ENCODE measurements at regions not wholly inside any gene's neighbourhood (a gene's known extent, or its start where the extent isn't known, plus 50 kb on each side); places are given as distances from the start of the nearest gene placed in this dataset.
A peak's percentile ranks its signal among the peaks of the same experiment; 100 is the strongest.
"Not testable (repeated sequence)": the region's sequence is repeated elsewhere in the genome, so short reads cannot be mapped to it uniquely, and the experiment has no call there.

DNA sequence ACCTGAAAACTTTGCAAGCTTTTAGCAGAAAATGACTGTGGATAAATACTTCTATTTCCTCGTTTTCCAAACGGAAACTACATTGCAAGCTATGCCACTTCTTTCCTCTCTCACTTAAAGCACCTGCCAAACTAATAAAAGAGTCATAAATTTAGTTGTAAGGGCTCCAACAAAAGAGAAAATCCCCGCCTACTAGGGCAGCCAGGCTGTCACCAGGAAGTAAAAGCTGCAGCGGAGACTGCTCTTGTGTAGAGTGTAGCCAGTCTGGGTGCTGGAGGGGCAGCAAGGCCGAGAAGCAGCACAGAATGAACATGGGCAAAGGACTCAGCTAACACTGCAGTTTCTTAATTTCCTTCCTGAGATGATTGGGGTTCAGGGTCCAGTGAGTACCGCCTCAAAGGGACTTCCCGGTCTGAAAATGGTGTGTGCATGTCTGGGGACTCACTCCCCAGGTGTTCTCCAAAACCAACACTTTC, 89.3 kb upstream of the MAML3 start:
- DNase-seq: peak in 1 of 2 experiments; percentile 32

DNA sequence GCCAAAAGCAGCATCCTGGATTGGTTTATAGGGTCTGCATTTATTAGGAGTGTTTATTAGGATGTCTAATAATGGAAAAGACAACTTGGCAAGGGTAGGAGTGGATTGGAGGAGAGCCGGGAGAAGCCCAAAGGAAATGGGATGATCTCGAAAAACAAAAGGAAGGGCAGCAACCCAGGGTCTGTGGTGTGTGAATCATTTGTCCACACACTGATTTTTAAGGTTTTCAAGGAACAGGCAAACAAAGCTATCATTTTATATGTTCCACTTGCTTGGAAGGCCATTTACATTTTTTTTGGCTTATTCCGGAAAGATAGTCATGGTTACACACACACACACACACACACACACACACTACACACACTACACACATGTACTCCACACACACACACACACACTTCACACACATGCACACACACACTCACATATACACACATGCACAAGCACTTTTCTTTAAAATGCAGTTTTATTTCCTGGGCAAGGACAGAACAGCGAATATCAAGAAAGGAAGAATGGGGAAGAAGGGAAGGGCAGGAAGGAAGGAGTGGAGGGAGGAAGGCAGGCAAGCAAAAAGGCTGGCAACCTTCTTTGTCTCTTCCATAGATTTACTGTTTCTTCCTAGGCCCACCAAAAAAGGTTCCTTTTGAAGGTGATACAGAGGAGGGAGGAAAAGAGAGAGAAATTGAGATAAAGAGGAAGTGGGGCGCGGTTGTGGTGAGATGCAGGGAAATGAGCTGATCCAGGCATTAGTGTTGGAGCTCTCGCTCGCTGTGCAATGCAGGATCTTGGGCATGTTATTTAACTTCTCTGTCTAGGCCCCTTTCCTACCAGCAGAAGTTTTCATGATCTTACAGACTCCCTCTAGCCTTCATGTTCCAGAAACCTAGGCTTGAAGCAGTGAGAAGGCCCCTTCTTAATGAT, 88.6 kb upstream of the MAML3 start:
- peak in 1 of 2 experiments; percentile 35 for DNase-seq

DNA sequence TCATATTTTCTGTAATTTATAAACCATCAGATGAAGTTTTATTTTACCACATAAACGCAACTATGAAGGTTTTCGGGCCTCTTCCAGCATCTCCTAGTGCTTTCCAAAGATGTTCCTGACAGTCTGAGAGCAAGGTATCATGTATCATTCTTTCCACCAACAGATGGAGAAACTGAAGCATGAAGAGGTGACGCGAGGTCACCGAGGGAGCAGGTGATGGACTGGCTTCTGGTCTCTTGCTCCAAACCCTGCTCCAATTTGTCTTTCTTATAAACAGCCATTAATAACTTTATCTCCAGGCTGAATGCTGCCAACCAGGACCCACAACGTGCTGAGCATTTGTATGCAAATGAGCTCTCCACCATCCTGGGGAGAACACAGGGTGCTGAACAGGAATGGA, 86.3 kb upstream of the MAML3 start:
- DNase-seq: no peak

DNA sequence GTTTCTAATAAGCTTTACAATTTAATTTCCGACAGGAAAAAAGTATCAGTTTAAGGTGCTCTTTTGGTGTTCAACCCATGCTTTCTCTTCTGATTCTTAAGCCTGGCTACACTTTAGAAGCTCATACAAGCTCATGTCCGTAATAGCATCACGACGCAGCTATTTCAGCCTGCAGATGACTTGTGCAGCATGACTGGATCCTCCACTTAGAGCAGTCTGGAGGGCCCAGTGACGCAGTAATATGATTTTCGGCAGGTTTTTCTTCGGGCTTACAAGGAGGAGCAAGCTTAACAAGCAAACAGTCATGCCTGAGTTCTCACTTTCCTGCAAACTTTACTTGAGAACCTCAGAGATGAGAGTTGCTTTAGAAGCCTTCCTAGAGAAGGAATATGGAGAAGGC, 85.3 kb upstream of the MAML3 start:
- no peak for DNase-seq

DNA sequence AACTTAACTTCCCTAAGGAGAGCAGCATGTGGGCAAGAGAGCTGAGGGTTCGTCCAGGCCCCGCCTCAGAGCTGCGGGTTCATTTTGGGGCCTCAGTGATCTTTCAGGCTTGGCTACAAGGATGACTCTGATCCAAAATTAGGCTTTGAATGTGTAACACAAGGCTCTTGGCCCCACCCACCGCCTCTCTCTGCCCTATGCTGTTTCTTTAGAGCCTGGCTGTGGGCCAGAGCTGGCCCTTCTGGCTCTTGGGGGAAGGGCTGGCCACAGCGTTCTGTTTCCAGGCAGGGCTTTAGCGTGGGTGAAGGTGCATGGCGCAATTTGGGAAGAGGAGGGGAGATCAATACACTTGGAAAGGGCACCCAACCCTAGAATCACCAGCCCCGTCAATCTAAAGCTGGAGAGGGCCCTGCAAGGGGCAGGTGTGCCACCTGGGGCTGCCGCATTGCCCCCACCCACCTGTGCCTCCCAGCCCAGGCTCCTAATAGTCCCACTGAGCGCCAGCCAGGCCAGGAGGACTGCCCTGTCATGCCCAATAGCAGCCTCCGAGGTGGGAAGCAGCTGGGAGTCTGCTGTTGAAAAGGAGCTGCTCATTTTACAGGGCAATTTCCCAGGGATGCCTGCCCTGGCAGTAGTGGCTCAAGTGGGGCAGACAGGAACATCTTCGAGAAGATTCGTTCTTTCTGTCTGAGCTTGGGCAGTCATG, 84.5 kb upstream of the MAML3 start:
- DNase-seq: no peak

DNA sequence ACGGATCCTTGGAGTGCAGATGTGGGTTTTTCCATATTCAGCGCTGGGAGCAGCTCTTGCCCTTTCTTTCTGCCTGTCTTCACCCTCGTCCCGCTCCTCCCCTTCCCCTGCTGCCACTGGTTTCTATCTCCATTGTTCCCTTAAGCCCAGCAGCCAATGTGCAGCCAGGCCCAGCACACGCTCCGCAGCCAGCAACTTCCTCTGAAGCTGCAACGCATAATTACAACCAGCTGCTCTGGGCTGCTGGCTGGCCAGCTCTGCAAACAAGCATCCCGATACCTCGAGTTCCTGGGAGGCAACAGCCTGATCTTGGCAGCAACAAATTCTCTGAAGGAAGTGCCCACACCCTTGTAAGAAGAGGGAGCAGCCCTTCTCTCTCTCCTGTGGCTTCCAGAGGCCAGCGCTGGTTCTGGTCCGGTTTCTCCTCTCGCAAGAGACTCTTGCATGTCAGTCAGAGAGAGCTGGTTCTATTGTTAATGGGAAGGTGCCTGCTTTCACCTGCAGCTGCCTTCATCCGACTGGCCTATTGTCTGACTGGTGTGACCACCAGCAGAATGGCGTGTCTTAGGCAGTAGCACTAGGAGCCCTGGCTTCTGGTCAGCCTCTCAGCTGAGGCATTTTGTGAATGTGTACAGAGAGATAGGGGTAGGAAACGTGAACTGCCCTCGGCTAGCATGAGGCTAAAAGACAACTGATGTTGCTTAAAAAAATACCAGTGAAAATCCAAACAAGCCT, 83.8 kb upstream of the MAML3 start:
- DNase-seq: no peak

DNA sequence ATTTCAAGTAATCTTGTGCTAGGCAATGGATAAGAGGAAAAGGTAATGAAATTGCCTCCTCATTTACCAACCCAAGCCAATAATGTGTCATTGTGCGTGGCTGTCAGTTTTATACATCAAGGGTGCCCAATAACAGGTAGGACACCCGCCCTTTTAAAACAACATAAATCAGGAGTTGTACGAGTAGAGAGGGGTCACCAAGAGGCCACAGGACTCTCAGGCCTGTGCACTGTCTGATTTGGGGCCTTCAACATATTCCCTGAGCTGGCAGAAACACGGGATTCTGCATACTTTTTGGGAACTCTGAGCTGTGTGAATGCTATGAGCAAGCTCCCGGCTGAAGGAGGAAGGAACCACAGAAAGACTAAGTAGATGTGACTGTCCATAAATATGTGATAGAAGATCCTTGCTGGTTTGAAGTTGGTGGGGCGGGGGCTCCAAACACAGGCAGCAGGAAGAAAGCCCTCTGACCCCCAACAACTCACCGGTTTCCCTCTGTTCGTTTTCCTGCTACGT, 82.7 kb upstream of the MAML3 start:
- DNase-seq: no peak

DNA sequence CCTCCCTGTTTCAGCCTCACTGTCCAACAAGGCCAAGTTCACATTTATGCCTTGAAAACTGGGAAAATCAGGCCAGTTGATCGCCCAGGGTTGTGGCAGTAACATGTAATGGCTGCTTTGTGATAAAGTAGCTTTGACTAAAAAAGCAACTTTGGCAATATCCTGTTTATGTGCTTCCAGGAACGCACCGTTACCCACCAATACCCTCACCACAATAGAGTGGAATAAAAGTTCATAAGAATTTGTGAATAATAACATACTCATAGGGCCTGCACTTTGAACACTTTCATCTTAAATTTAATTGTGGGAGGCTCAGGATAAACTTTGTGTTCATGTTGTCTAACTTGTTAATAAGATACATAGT, 80.7 kb upstream of the MAML3 start:
- peak in 1 of 2 experiments; percentile 34 for DNase-seq

DNA sequence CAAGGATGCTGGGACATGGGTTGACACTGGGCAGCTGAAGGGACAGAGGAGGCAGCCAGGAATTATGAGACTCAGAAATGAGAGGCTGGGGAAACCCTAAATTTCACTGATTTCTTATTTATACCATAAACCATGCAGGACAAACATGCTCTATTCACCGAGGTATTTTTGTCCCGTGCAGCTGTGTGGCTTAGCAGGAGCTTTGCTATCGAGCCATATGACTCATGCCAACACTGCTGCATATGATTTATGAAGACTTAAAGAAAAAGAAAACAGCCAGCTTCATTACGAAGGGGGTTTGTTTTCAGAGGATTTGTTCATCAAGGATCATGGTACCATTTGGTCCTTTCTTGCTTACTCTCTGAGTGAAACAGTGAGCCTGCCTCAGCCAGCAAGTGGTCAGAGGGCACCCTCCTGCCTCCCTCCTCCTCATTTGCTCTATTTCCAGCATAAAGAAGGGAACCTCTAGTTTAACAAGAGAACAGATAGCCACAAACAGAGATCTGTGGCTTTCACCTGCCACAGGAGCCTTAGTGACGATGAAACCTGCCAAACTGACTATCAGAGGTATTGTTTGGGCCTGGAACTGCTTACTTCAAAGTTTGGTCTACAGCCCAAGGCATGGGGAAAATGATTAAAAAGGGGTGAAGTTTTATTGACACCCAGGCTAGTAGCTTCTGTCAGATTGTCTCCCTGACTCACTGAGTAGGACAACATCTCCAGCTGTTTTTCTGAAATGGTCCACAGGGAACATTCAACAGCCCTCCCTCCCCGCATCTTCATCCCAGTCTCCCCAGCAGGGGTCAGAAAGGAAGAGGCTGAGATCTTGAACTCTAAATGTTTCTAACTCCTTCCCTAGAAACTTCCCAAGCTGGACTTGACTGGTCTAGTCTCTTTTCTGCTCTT, 80.1 kb upstream of the MAML3 start:
- peak; percentile 38 to 44 for DNase-seq

DNA sequence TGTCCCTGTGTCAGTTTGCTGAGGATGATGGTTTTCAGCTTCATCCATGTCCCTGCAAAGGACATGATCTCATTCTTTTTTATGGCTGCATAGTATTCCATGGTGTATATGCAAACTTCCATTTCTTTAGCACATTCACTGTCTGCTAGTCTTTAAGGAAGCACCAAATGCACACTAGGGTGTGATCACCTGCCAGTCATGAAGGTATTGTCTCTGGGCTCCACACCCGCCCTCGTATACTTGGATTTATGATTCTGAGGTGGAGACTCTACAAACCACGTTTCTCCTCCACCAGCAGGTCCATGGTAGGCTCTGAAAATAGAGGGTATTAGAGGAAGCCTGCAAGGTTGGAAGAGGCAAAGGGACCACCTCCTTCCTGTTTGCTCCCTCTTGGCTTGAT, 75.9 kb upstream of the MAML3 start:
- no peak for DNase-seq

DNA sequence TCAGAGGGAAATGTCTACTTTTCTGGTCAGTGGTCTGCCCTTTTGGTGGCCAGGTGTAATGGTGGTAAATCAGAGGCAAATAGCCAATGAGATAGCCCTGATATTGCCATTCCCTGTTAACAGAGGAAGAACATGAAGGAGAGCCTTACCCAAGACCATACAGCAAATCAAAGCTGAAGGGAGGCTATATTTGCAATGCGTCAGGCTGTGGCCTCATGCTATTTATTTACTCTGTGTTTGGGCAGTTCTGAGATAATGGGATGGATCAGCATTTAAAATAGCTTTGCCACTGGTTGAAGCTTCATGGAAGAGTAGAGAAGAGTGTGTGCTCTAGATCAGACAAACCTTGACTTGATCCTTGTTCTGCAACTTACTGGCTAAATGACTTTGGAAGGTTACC, 73.3 kb upstream of the MAML3 start:
- no peak for DNase-seq

DNA sequence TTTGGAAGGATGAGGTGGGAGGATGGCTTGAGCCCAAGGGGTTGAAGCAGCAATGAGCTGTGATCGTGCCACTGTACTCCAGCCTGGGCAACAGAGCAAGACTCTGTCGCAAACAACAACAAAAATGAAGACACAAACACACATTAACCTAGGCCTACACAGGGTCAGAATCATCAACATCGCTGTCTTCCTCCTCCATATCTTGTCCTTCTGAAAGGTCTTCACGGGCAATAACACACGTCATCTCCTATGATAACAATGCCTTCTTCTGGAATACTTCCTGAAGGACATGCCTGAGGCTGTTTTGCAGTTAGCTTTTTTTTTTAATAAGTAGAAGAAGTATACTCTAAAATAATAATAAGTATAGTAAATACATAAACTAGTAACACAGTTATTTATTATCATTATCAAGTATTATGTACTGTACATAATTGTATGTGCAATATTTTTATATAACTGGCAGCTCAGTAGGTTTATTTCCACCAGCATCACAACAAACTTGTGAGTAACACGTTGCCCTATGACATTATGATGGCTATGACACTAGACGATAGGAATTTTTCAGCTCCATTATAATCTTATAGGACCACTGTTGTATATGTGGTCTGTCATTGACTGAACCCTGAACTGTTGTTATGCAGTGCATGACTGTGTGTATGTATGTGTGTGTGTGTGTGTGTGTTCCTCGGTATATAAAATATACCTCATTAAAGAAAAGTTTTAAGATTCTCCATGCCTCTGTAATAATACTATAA, 69.2 kb upstream of the MAML3 start:
- no peak for DNase-seq

DNA sequence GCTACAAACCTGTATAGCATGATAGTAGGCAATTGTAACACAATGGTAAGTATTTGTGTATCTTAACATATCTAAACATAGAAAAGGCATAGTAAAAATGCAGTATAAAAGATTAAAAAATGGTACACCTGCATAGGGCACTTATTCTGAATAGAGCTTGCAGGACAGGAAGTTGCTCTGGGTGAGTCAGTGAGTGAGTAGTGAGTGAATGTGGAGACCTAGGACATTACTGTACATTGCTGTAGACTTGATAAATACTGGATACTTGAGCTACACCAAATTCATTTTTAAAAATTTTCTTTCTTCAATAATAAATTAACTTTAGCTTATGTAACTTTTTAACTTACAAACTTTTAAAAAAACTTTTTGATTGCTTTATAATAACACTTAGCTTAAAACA, 68.2 kb upstream of the MAML3 start:
- no peak for DNase-seq

DNA sequence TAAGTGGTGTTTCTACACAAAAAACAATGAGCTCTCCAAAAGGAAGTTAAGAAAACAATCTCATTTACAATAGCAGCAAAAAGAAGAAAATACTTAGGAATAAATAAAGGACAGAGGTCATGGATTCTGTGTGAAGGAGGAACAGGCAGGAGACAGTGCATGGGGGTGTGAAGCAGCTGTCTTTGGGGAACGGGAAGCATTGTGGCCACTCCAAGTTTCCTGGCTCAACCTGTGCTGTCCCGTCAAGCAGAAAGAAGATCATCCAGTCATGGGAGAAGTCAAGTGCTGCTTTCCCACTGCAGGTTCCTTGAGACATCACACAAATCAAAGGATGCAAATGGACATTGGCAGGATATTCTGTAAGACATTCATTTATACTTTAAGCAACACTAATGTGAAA, 66.1 kb upstream of the MAML3 start:
- no peak for DNase-seq

DNA sequence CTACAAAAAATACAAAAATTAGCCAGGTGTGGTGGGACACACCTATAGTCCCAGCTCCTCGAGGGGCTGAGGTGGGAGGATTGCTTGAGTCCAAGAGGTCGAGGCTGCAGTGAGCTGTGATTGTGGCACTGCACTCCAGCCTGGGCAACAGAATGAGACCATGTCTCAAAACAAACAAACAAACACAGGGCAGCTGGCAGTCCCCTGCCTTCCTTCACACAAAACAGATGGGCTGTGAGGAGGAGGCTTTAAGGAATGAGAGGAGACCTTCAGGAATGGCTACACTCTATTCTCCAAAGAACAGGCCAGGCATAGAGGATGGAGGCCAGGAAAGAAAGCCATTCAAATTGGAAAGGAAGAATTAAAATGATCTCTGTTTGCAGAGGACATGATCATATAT, 65.6 kb upstream of the MAML3 start:
- no peak for DNase-seq

DNA sequence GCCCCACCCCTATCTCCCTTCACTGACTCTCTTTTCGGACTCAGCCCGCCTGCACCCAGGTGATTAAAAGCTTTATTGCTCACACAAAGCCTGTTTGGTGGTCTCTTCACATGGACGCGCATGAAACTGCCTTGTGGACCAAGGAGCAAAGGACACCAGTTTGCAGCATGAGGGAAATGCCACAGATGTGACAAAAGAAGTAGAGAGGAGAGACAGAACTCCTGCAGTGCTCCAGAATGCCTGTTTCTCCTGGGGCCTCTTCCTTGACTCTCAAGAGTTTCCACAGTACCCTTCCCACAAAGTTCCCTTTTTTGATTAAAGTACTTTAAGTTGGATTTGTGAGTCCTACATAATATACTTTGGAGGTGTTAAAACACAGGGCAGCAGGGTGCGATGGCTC, 65.1 kb upstream of the MAML3 start:
- not testable (repeated sequence) for DNase-seq

DNA sequence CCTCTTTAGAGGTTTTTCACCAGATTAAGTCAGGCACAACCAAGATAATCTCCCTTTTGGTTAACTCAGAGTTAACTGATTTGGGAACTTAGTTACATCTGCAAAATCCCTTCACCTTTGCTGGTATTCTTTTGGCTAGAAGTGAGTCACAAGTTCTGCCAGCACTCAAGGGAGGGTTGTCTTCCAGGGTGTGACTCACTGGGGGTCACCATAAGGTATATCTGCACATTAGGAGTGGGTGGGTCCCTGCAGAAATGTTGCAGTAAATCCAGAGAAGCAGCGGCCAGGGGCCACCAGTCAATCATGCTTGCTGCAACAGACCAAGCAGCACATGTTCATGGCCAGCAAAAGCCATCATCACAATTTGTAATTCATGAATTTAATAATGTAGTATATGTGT, 59.8 kb upstream of the MAML3 start:
- no peak for DNase-seq

DNA sequence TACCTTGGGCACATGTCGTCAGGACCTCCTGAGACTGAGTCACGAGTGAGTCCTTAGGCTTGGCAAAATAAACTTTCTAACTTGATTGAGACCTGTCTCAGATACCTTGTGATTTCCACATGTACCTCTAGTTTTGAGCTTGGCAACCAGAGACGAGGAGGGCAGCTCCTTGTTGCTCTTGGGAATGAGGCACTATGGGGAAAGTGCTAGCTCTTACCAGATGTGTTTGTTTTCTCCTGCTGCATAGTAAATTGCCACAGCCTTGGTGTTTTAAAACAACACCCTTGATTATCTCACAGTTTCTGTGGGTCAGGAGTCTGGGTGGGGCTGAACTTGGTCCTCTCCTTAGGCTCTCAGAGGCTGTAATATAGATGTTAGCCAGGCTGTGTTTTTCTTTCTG, 59.1 kb upstream of the MAML3 start:
- DNase-seq: no peak

DNA sequence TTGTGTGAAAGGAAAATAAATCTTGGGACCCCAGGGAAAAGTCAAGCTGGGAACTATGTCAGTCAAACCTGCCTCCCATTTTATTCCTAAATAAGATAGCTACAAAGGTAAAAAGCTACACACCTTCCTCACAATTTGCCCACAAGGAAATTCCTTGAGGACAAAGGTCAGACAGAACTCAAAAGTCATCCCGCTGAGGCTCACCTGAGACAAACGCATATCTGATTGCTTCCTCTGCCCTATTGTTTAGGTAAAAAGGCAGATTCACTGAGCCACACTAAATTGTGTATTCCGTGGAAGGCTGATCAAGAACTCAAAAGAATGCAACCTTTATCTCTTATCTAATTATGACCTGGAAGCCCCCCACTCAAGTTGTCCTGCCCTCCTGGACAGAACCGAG, 58.7 kb upstream of the MAML3 start:
- DNase-seq: no peak

DNA sequence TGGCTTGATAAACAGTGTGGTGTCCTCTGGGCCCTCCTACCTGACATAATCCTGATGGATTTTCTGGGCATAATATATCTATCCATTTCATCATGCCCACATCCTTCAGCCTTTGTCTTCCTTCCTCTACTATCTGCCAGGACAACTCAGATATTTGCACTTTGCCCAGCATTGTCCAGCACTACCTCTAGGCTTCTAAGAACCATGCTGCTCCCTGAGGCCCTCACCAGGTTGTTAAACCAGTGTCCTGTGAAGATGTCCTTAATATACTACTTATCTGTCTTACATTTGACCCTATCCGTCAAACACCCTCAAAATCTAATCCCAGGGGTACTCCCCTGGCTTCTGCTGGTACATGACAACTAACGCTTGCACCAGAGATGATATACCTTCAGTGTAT, 58.2 kb upstream of the MAML3 start:
- DNase-seq: no peak

DNA sequence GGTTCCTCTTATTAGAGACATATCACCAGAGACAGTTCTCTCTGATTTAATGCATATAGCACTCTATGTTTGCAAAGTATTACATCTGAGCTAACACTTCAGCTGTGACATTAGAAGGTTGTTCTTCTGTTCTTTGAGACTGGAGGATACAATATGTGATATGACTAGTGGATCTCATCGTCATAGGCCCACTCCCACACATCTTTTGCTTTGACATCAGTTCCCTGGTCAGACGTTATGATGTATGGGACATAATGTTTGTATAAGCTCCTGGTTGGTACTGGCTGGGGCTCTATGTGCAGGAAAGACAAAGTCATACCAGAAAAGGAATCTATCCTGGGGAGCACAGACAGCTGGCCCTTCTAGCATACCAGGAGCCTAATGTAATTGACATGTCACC, 57.7 kb upstream of the MAML3 start:
- DNase-seq: no peak

DNA sequence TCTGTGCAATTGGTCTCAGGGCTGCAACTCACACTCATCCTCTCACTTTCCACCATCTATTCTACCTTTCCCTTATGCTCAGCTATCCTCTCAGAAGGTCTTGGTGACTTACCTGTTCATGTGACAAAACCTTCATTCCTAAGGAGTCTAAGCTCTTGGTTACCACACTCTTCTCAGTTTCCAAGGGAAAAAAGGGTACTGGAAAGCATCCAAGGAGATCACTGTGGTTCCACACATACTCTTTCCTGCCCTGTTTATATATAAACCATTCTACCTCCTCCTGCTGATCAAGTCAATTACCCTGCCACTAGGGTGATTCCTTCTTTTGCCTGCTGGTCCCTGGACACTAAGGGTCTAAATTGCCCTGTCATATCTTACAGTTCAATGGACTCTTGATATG, 57.2 kb upstream of the MAML3 start:
- DNase-seq: no peak
